Choroid plexus epithelial cell (primary cell): ENCODE measurements at regions not wholly inside any gene's neighbourhood (a gene's known extent, or its start where the extent isn't known, plus 50 kb on each side); places are given as distances from the start of the nearest gene placed in this dataset.

Experiments used
- DNase-seq: peaks from one replicate; pipeline ENCODE4 v3.0.0-alpha.2; 2010; ENCODE audit warnings: low read depth
- H3K4me3 ChIP-seq: 2 replicates; pipeline ENCODE4 v1.5.1; 2011; ENCODE audit warnings: low read depth, mild to moderate bottlenecking, control low read depth, low read length, moderate library complexity
- CTCF ChIP-seq: conservative IDR thresholded peaks from 2 replicates; pipeline ENCODE4 v1.5.1; 2011; ENCODE audit warnings: low read depth, mild to moderate bottlenecking, control low read depth, inconsistent platforms, low read length, moderate library complexity

GRCh38 chr4:32334759-32335158 is 1614.6 kb downstream of the PCDH7 start:
- no peak overlapping the region for H3K4me3 ChIP-seq
- DNase-seq, result no peak
- no peak for TF ChIP-seq CTCF

DNA sequence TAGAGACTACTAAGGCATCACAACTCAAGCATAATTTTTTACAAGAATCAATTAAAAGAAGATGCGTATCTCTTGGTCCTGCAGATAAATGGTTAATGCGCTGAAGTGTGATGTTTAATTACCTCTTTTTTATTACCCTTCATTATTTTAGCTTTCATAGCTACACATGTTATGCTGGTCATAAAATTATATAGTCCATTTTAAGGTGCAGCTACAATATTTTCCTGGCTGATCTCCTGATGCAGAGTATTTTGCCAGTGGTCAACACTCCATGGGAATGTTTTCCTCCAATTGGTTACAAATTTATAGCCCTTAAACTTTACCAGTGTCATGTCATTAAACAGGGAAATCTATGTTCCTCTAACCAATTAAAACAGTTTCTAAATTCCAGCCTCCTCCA is 1617.2 kb downstream of the PCDH7 start:
- no peak overlapping the region for H3K4me3 ChIP-seq
- TF ChIP-seq CTCF, result no peak
- DNase-seq, result no peak

DNA sequence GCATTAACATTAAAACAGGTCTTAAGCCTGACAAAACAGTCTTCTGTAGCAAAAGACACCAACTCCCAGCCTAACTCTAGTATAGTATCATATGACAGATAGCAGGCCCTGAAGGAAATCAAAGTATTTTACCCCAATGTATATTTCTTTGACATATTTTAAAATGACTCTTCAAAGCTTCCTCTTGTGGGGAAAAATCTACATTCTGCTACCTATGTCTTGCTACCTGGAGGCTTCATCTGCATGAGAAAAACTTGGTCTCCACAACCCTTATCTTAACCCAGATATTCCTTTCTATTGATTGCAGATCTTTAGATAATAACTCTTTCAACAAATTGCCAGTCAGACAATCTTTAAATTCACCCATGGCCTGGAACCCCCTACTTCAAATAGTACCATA is 1620.4 kb downstream of the PCDH7 start:
- H3K4me3 ChIP-seq, result no peak overlapping the region
- peak; percentile 25 for TF ChIP-seq CTCF

GRCh38 chr4:32341342-32341741 is 1621.2 kb downstream of the PCDH7 start:
- no peak for TF ChIP-seq CTCF
- no peak for DNase-seq
- H3K4me3 ChIP-seq, result no peak overlapping the region

More for the DNA sequence above, 1620.4 kb downstream of the PCDH7 start:
- DNase-seq, result peak; percentile 3

DNA sequence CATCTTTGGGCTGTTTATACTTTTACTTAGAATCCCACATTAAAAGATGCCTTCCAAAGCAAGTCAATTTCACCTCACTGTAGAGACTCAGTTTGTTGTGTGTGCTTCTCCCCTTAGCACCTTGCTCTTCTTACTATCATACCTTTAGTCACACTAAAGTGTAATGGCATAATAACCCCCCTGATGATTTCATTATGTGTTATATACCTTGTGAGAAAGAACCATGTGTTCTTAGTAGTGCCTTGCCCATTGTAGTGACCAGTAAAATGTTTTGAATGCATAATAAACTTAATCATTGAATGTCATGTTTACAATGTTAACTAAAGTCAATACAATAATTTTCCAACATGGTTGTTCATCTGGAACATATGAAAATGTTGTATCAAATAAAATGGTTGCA is 1621.9 kb downstream of the PCDH7 start:
- H3K4me3 ChIP-seq, result no peak overlapping the region
- no peak for TF ChIP-seq CTCF
- no peak for DNase-seq

DNA sequence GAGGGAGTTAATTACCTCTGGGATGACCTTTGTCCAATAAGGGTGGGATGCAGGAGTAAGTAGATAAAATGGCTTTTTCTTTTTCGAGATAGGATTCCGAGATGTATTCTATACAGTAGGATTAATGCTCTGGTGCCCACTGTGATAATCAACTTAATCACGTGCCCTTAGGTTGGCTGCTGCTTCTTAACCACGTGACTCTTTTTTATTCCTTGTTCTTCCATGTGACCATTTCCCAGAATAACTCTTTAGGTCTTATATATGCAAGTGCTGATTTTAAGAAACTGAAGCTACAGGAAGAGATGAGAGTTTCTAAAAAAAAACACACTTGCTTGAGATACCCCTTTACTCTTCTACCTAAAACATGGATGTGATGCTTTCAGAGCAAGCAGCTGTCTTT is 1628.9 kb downstream of the PCDH7 start:
- no peak overlapping the region for H3K4me3 ChIP-seq
- TF ChIP-seq CTCF, result no peak
- no peak for DNase-seq

DNA sequence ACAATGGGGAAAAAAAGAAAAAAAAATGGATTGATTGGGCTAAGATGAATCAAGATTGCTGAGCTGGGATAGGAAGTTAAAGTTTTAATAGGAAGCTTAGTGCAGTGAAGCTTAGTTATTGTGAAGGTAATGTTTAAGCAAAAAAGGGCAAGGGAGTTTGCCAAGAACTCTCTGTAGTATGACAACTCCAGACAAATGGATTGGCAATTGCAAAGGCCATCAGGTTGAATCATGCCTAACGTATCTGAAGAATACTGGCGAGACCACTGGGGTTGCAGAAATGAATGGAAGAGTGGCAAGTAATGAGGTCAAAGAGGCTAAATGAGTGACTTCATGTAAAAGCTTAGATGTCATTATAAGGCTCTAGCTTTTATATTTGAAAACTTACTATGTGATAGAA is 1654.0 kb downstream of the PCDH7 start:
- DNase-seq, result no peak
- TF ChIP-seq CTCF, result no peak

More for the DNA sequence above, 1654.0 kb downstream of the PCDH7 start:
- H3K4me3 ChIP-seq, result no peak overlapping the region
